ENCODE measurements at regions not wholly inside any gene's neighbourhood (a gene's known extent, or its start where the extent isn't known, plus 50 kb on each side); places are given as distances from the start of the nearest gene placed in this dataset.

- H3K4me1 ChIP-seq (ENCODE audit: insufficient read depth) = no peaks in the 10 kb centered on the region
- 95% methylated on average over 3 of the region's 3 CpGs for WGBS
These were observed 713.9 kb upstream of the MARCKS start for GRCh38 chr6:113143206-113143605.

GRCh38 chr6:113144117-113144516 lies 713.0 kb upstream of the MARCKS start:
- 62% methylated on average over 3 of the region's 3 CpGs for WGBS
- no peak for DNase-seq (ENCODE audit: extremely low spot score)
- no peak overlapping the region for H3K4me3 ChIP-seq (ENCODE audit: low read depth, low read length)

More at GRCh38 chr6:113143206-113143605, 713.9 kb upstream of the MARCKS start:
- no peak overlapping the region for H3K27ac ChIP-seq (ENCODE audit: low read depth)
- H3K36me3 ChIP-seq (ENCODE audit: insufficient read depth) = no peaks in the 10 kb centered on the region
- DNase-seq (ENCODE audit: extremely low spot score) = no peak
- no peak overlapping the region for H3K4me3 ChIP-seq (ENCODE audit: low read depth, low read length)

GRCh38 chr6:113146878-113147277 lies 710.3 kb upstream of the MARCKS start:
- Histone ChIP-seq H3K27ac (ENCODE audit: low read depth) (no peak overlapping the region), H3K4me3 (ENCODE audit: low read depth, low read length) (no peak overlapping the region), H3K36me3 (ENCODE audit: insufficient read depth) (no peaks in the 10 kb centered on the region), H3K4me1 (ENCODE audit: insufficient read depth) (no peaks in the 10 kb centered on the region)
- 93% methylated on average over 1 of the region's 1 CpG for WGBS
- no peak for DNase-seq (ENCODE audit: extremely low spot score)

More at GRCh38 chr6:113144117-113144516, 713.0 kb upstream of the MARCKS start:
- Histone ChIP-seq H3K4me1 (ENCODE audit: insufficient read depth) (no peaks in the 10 kb centered on the region), H3K36me3 (ENCODE audit: insufficient read depth) (no peaks in the 10 kb centered on the region), H3K27ac (ENCODE audit: low read depth) (no peak overlapping the region)

GRCh38 chr6:113147544-113147943 lies 709.6 kb upstream of the MARCKS start:
- Histone ChIP-seq H3K27ac (ENCODE audit: low read depth) (no peak overlapping the region), H3K4me1 (ENCODE audit: insufficient read depth) (no peaks in the 10 kb centered on the region), H3K36me3 (ENCODE audit: insufficient read depth) (no peaks in the 10 kb centered on the region), H3K4me3 (ENCODE audit: low read depth, low read length) (no peak overlapping the region)
- 68% methylated on average over 2 of the region's 2 CpGs for WGBS
- DNase-seq (ENCODE audit: extremely low spot score) = no peak

GRCh38 chr6:113148566-113148965 lies 708.6 kb upstream of the MARCKS start:
- H3K4me3 ChIP-seq (ENCODE audit: low read depth, low read length) = no peak overlapping the region
- no peak overlapping the region for H3K27ac ChIP-seq (ENCODE audit: low read depth)
- no peaks in the 10 kb centered on the region for H3K36me3 ChIP-seq (ENCODE audit: insufficient read depth)
- no peaks in the 10 kb centered on the region for H3K4me1 ChIP-seq (ENCODE audit: insufficient read depth)
- DNase-seq (ENCODE audit: extremely low spot score) = no peak

- Histone ChIP-seq H3K36me3 (ENCODE audit: insufficient read depth) (no peaks in the 10 kb centered on the region), H3K27ac (ENCODE audit: low read depth) (no peak overlapping the region), H3K4me3 (ENCODE audit: low read depth, low read length) (no peak overlapping the region), H3K4me1 (ENCODE audit: insufficient read depth) (no peaks in the 10 kb centered on the region)
- DNase-seq (ENCODE audit: extremely low spot score) = no peak
- 86% methylated on average over 1 of the region's 1 CpG for WGBS
These were observed 707.6 kb upstream of the MARCKS start for GRCh38 chr6:113149511-113149910.

- H3K4me3 ChIP-seq (ENCODE audit: low read depth, low read length) = no peak overlapping the region
- no peaks in the 10 kb centered on the region for H3K36me3 ChIP-seq (ENCODE audit: insufficient read depth)
- 63% methylated on average over 5 of the region's 5 CpGs for WGBS
- no peak overlapping the region for H3K27ac ChIP-seq (ENCODE audit: low read depth)
- no peak for DNase-seq (ENCODE audit: extremely low spot score)
- H3K4me1 ChIP-seq (ENCODE audit: insufficient read depth) = no peaks in the 10 kb centered on the region
These were observed 696.7 kb upstream of the MARCKS start for GRCh38 chr6:113160306-113161017.

- DNase-seq (ENCODE audit: extremely low spot score) = no peak
- WGBS = 89% methylated on average over 1 of the region's 1 CpG
- no peak overlapping the region for H3K4me3 ChIP-seq (ENCODE audit: low read depth, low read length)
- H3K4me1 ChIP-seq (ENCODE audit: insufficient read depth) = no peaks in the 10 kb centered on the region
- no peaks in the 10 kb centered on the region for H3K36me3 ChIP-seq (ENCODE audit: insufficient read depth)
- H3K27ac ChIP-seq (ENCODE audit: low read depth) = no peak overlapping the region
These were observed 696.2 kb upstream of the MARCKS start for GRCh38 chr6:113161018-113161315.

- WGBS = 97% methylated on average over 1 of the region's 1 CpG
- Histone ChIP-seq H3K36me3 (ENCODE audit: insufficient read depth) (no peaks in the 10 kb centered on the region), H3K27ac (ENCODE audit: low read depth) (no peak overlapping the region), H3K4me3 (ENCODE audit: low read depth, low read length) (no peak overlapping the region), H3K4me1 (ENCODE audit: insufficient read depth) (no peaks in the 10 kb centered on the region)
- no peak for DNase-seq (ENCODE audit: extremely low spot score)
These were observed 694.4 kb upstream of the MARCKS start for GRCh38 chr6:113162739-113163138.

- no peak overlapping the region for H3K27ac ChIP-seq (ENCODE audit: low read depth)
- WGBS = 98% methylated on average over 1 of the region's 1 CpG
- H3K36me3 ChIP-seq (ENCODE audit: insufficient read depth) = no peaks in the 10 kb centered on the region
- no peak for DNase-seq (ENCODE audit: extremely low spot score)
- no peak overlapping the region for H3K4me3 ChIP-seq (ENCODE audit: low read depth, low read length)
- no peaks in the 10 kb centered on the region for H3K4me1 ChIP-seq (ENCODE audit: insufficient read depth)
These were observed 689.1 kb upstream of the MARCKS start for GRCh38 chr6:113168057-113168456.

- Histone ChIP-seq H3K4me1 (ENCODE audit: insufficient read depth) (no peaks in the 10 kb centered on the region), H3K36me3 (ENCODE audit: insufficient read depth) (no peaks in the 10 kb centered on the region), H3K27ac (ENCODE audit: low read depth) (no peak overlapping the region), H3K4me3 (ENCODE audit: low read depth, low read length) (no peak overlapping the region)
- DNase-seq (ENCODE audit: extremely low spot score) = no peak
- WGBS = 91% methylated on average over 1 of the region's 1 CpG
These were observed 687.7 kb upstream of the MARCKS start for GRCh38 chr6:113169484-113169883.

- H3K36me3 ChIP-seq (ENCODE audit: insufficient read depth) = no peaks in the 10 kb centered on the region
- no peak overlapping the region for H3K27ac ChIP-seq (ENCODE audit: low read depth)
- H3K4me3 ChIP-seq (ENCODE audit: low read depth, low read length) = no peak overlapping the region
- no peaks in the 10 kb centered on the region for H3K4me1 ChIP-seq (ENCODE audit: insufficient read depth)
- no peak for DNase-seq (ENCODE audit: extremely low spot score)
- WGBS = 85% methylated on average over 1 of the region's 1 CpG
These were observed 686.7 kb upstream of the MARCKS start for GRCh38 chr6:113170454-113170853.

- H3K36me3 ChIP-seq (ENCODE audit: insufficient read depth) = no peaks in the 10 kb centered on the region
- H3K4me1 ChIP-seq (ENCODE audit: insufficient read depth) = no peaks in the 10 kb centered on the region
- H3K27ac ChIP-seq (ENCODE audit: low read depth) = no peak overlapping the region
- WGBS = 79% methylated on average over 3 of the region's 3 CpGs
- H3K4me3 ChIP-seq (ENCODE audit: low read depth, low read length) = no peak overlapping the region
- DNase-seq (ENCODE audit: extremely low spot score) = no peak
These were observed 685.3 kb upstream of the MARCKS start for GRCh38 chr6:113171882-113172281.

- WGBS = 57% methylated on average over 2 of the region's 2 CpGs
- Histone ChIP-seq H3K36me3 (ENCODE audit: insufficient read depth) (no peaks in the 10 kb centered on the region), H3K4me3 (ENCODE audit: low read depth, low read length) (no peak overlapping the region), H3K4me1 (ENCODE audit: insufficient read depth) (no peaks in the 10 kb centered on the region), H3K27ac (ENCODE audit: low read depth) (no peak overlapping the region)
- DNase-seq (ENCODE audit: extremely low spot score) = no peak
These were observed 684.6 kb upstream of the MARCKS start for GRCh38 chr6:113172531-113172966.

- H3K4me3 ChIP-seq (ENCODE audit: low read depth, low read length) = no peak overlapping the region
- H3K36me3 ChIP-seq (ENCODE audit: insufficient read depth) = no peaks in the 10 kb centered on the region
- no peak for DNase-seq (ENCODE audit: extremely low spot score)
These were observed 678.8 kb upstream of the MARCKS start for GRCh38 chr6:113178349-113178748.

More at GRCh38 chr6:113178349-113178748, 678.8 kb upstream of the MARCKS start:
- Histone ChIP-seq H3K4me1 (ENCODE audit: insufficient read depth) (no peaks in the 10 kb centered on the region), H3K27ac (ENCODE audit: low read depth) (no peak overlapping the region)
